GM19463 (cell line): ENCODE measurements at regions not wholly inside any gene's neighbourhood (a gene's known extent, or its start where the extent isn't known, plus 50 kb on each side); places are given as distances from the start of the nearest gene placed in this dataset.
A peak's percentile ranks its signal among the peaks of the same experiment; 100 is the strongest.
"Not testable (repeated sequence)": the region's sequence is repeated elsewhere in the genome, so short reads cannot be mapped to it uniquely, and the experiment has no call there.

Experiments
- ATAC-seq: cut with Tn5 transposase; IDR thresholded peaks from one replicate; pipeline ENCODE4 v1.9.1; 2021; ENCODE audit warnings: mild to moderate bottlenecking, moderate library complexity; ENCODE audit not compliant: unreplicated experiment

GRCh38 chr16:33710696-33711087 lies 251.3 kb downstream of the TP53TG3F start:
- not testable (repeated sequence) for ATAC-seq

- ATAC-seq = not testable (repeated sequence)
Measured at GRCh38 chr16:33711616-33712015, 252.2 kb downstream of the TP53TG3F start.

GRCh38 chr16:33712308-33712707 lies 252.9 kb downstream of the TP53TG3F start:
- not testable (repeated sequence) for ATAC-seq

- not testable (repeated sequence) for ATAC-seq
Measured at GRCh38 chr16:33712851-33713709, 253.7 kb downstream of the TP53TG3F start.

GRCh38 chr16:33713710-33714538 lies 254.5 kb downstream of the TP53TG3F start:
- ATAC-seq = not testable (repeated sequence)

GRCh38 chr16:33731167-33731566 lies 271.8 kb downstream of the TP53TG3F start:
- not testable (repeated sequence) for ATAC-seq

GRCh38 chr16:33734650-33735049 lies 275.2 kb downstream of the TP53TG3F start:
- ATAC-seq = not testable (repeated sequence)

GRCh38 chr16:33766869-33767765 lies 307.7 kb downstream of the TP53TG3F start:
- ATAC-seq = not testable (repeated sequence)

- ATAC-seq = not testable (repeated sequence)
Measured at GRCh38 chr16:33768710-33769109, 309.3 kb downstream of the TP53TG3F start.

- ATAC-seq = not testable (repeated sequence)
Measured at GRCh38 chr16:33769180-33769846, 309.9 kb downstream of the TP53TG3F start.

- ATAC-seq = not testable (repeated sequence)
Measured at GRCh38 chr16:33770478-33770877, 311.1 kb downstream of the TP53TG3F start.

GRCh38 chr16:33771211-33771610 lies 311.8 kb downstream of the TP53TG3F start:
- ATAC-seq = not testable (repeated sequence)

- ATAC-seq = not testable (repeated sequence)
Measured at GRCh38 chr16:33773966-33774365, 314.6 kb downstream of the TP53TG3F start.

GRCh38 chr16:33774724-33775123 lies 315.3 kb downstream of the TP53TG3F start:
- ATAC-seq = not testable (repeated sequence)

- ATAC-seq = not testable (repeated sequence)
Measured at GRCh38 chr16:33816328-33816944, 357.0 kb downstream of the TP53TG3F start.

GRCh38 chr16:33824736-33825135 lies 365.3 kb downstream of the TP53TG3F start:
- ATAC-seq = not testable (repeated sequence)

GRCh38 chr16:33827522-33827921 lies 368.1 kb downstream of the TP53TG3F start:
- not testable (repeated sequence) for ATAC-seq

- not testable (repeated sequence) for ATAC-seq
Measured at GRCh38 chr16:33839157-33839556, 379.7 kb downstream of the TP53TG3F start.

- peak; percentile 65 for ATAC-seq
Measured at GRCh38 chr16:33844533-33844932, 385.1 kb downstream of the TP53TG3F start.
